ENCODE measurements at regions not wholly inside any gene's neighbourhood (a gene's known extent, or its start where the extent isn't known, plus 50 kb on each side); places are given as distances from the start of the nearest gene placed in this dataset.

DNA sequence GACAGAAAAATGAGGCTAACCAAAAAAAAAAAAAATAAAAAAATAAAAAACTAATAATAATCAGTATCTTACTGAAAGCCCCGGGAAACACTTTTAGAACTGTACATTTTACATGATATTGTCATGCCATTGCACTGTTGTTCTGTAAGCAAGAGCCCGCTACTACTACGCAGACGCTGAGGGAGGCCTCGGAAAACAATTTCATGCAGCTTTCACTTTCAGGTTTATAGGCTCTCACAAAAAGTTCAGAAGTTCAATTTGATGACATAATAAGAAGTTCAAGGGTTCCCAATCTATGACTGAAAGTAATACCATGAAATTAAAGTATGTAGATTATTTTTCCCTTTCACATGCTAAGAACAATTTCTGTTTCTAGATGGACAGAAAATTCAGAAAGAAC is 318.3 kb upstream of the ITGA1 start:
- Histone ChIP-seq H2BK12ac (ENCODE audit: low read depth, low read length) (no peak overlapping the region), H3K9me3 (ENCODE audit: insufficient read depth in 2 of 2, low read depth in 1 of 2, low read length in 1 of 2) (no peaks in the 10 kb centered on the region), H2AFZ (ENCODE audit: low read length) (no peak overlapping the region), H4K20me1 (replicated peaks in 1 of 2; ENCODE audit: control insufficient read depth in 1 of 2, insufficient read depth in 2 of 2, low read length in 2 of 2) (no peaks in the 10 kb centered on the region), H3K4me1 (replicated peaks in 1 of 4; ENCODE audit: control insufficient read depth in 3 of 4, insufficient read depth in 4 of 4, low read length in 3 of 4) (no peaks in the 10 kb centered on the region), H2BK120ac (replicated peaks; ENCODE audit: low read depth, low read length) (no peak overlapping the region), H4K5ac (ENCODE audit: insufficient read length, low read depth, low read length) (no peak overlapping the region), H3K27ac (ENCODE audit: low read depth, low read length) (no peak overlapping the region), H3K79me1 (ENCODE audit: low read depth, low read length) (no peaks in the 10 kb centered on the region), H3K36me3 (ENCODE audit: control insufficient read depth in 2 of 4, insufficient read depth in 4 of 4, low read length in 3 of 4) (no peaks in the 10 kb centered on the region), H2BK5ac (ENCODE audit: low read depth, low read length) (no peak overlapping the region), H2AK5ac (ENCODE audit: low read depth, low read length) (no peak overlapping the region), H3K4me3 (ENCODE audit: extremely low read depth in 1 of 4, insufficient read depth in 2 of 4, low read depth in 3 of 4, low read length in 4 of 4) (no peak overlapping the region), H3K14ac (ENCODE audit: insufficient read length) (no peak overlapping the region), H3K56ac (replicated peaks; ENCODE audit: insufficient read length, low read depth, low read length) (no peak overlapping the region), H4K8ac (ENCODE audit: extremely low read depth, insufficient read depth, low read length) (no peak overlapping the region), H3K23ac (ENCODE audit: insufficient read length) (no peak overlapping the region), H2BK15ac (ENCODE audit: low read length) (no peak overlapping the region), H3K27me3 (replicated peaks in 1 of 4; ENCODE audit: control insufficient read depth in 3 of 4, extremely low read depth in 1 of 4, insufficient read depth in 3 of 4, low read length in 3 of 4) (no peaks in the 10 kb centered on the region), H4K91ac (replicated peaks; ENCODE audit: insufficient read length, low read length) (no peak overlapping the region), H3K4ac (replicated peaks; ENCODE audit: insufficient read length, low read depth, low read length) (no peak overlapping the region), H3K9ac (replicated peaks in 1 of 4; ENCODE audit: extremely low read depth in 1 of 4, low read depth in 3 of 4, low read length in 3 of 4) (no peak overlapping the region), H3K4me2 (ENCODE audit: insufficient read depth in 1 of 2, low read depth in 2 of 2, low read length in 2 of 2) (no peak overlapping the region), H2BK20ac (ENCODE audit: low read length) (no peak overlapping the region), H3K23me2 (ENCODE audit: low read depth, low read length) (no peaks in the 10 kb centered on the region), H3K79me2 (ENCODE audit: control insufficient read depth in 1 of 2, insufficient read depth in 2 of 2, low read length in 2 of 2) (no peaks in the 10 kb centered on the region), H3K18ac (ENCODE audit: extremely low read depth, low read length) (no peak overlapping the region)
- CTCF ChIA-PET (ENCODE audit: partially characterized antibody) = no interaction called here
- TF ChIP-seq BRCA1 (IDR thresholded peaks at IDR 0.05; ENCODE audit: low read depth, low read length) (no peak), NRF1 (IDR thresholded peaks at IDR 0.05; ENCODE audit: low read depth, low read length) (no peak), TCF12 (IDR thresholded peaks at IDR 0.05; ENCODE audit: low read depth, low read length) (no peak), HDAC6 (IDR thresholded peaks at IDR 0.05; ENCODE audit: low read depth, low read length) (no peak)
- TF ChIP-seq, protein P1, sequence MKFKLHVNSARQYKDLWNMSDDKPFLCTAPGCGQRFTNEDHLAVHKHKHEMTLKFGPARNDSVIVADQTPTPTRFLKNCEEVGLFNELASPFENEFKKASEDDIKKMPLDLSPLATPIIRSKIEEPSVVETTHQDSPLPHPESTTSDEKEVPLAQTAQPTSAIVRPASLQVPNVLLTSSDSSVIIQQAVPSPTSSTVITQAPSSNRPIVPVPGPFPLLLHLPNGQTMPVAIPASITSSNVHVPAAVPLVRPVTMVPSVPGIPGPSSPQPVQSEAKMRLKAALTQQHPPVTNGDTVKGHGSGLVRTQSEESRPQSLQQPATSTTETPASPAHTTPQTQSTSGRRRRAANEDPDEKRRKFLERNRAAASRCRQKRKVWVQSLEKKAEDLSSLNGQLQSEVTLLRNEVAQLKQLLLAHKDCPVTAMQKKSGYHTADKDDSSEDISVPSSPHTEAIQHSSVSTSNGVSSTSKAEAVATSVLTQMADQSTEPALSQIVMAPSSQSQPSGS (IDR thresholded peaks at IDR 0.05; ENCODE audit: low read length) = no peak
- DNase-seq (ENCODE audit: low read depth in 1 of 2, low spot score in 2 of 2) (no peak), FAIRE-seq (no peak)
- WGBS, 2 experiments (ENCODE audit: extremely low coverage in 1 of 2, insufficient coverage in 1 of 2, insufficient read length in 1 of 2, insufficient replicate concordance in 2 of 2, low coverage in 1 of 2, low lambda C conversion rate in 2 of 2, missing lambda C conversion rate in 1 of 2) = 98% methylated on average over 5 of the region's 5 CpGs; no CpG with 5 or more reads in 1 of the 2 experiments
- POLR2A ChIA-PET (ENCODE audit: partially characterized antibody) = no interaction called here

All from H1 (cell line).